NCI-H146 treated with DMSO at 0.1 percent for 48 hours (cell line): ENCODE measurements at regions not wholly inside any gene's neighbourhood (a gene's known extent, or its start where the extent isn't known, plus 50 kb on each side); places are given as distances from the start of the nearest gene placed in this dataset.

Source experiments
- DNase-seq: peaks from one replicate; lab custom pipeline; 2025; ENCODE audit not compliant: unreplicated experiment; lab: John Stamatoyannopoulos, UW

DNA sequence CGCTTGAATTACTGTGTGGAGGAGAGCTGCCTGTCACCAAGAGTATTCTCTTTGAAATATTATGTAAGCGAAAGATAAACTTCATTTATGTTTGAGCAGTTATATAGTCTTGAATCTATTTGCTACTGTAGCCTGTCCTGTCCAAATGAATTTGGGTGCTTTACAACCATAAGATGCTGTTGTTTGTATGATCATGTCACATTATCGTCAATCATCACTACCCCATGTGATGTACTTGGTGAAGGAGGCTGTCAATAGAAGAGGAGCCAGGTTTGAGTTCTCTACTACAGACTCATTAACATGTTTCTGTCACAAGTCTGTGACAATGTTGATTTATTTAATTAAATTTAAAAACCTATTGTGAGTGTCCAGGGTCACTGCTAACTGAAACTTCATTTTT lies 403.3 kb upstream of the MEF2C start:
- no peak for DNase-seq

DNA sequence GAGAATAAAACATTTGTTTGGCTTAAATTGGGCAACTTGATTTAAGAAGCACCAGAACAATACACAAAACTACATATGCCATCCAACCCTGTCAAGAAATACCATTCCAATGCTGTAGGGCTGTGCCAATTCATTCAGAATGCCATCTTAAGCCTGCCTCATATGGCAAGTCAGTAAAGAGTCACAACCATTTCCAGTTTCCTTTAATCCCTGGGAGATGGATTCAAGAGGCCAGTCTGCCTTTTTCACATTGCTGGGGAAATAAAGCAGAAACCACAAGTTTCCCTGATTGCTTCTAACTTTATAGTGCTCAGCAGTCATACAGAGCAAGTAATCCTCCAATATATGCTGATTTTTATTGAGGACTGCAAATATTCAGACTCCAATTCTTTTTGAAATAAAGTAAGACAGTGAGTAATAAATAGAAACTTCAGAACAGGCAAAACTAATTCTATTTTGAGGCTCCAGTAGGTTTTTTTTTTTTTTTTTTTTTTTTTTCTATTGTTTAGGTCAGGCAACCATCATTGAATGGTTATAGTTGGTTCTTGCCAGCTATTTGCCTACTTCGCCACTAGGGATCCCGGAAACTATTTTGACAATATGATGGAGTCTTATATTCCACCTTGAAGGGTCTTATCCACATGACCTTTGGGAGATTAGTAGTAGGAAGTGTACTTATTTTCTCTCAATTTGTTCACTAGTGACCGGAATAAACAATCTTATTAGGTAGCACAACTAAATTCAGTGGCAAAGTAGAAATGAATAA lies 400.9 kb upstream of the MEF2C start:
- DNase-seq: no peak

GRCh38 chr5:89282554-89283510 lies 399.8 kb upstream of the MEF2C start:
- DNase-seq: no peak

DNA sequence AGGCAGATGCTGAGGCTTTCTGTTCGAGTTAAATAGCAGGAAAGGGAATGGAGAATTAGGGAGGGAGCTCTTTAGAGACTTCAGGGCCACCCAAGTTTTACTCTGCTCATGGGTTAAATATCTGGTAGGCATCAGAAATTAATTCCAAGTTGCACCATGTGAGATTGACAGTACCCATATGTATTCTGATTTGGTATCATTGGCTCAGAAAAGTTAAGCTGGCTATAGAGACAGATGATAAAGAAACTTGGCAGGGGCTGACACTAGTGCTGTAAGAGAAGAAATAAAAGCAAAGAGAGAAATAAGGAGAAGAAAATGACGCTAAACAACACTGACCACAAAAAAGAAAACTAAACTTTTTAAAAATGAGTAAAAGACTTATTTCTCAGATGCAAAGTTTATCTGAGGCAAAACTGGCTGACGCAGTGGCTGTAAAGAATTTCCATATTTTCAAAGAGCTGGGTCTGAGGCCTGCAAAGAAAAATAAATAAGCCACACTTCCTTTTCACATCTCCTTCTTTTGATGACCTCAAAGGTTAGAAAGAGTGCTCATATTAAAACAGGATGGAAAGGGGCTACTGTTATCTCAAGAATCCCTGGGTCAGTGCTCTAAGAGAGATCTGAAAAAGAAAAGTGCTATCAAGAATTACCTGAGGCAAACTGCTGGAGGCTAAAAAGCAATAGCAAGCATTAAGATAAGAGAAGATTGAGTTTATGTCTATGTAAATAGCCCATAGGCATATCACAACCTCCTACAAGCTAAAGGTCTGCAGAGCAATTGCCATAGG lies 399.0 kb upstream of the MEF2C start:
- no peak for DNase-seq

- no peak for DNase-seq
Measured at GRCh38 chr5:89281211-89281610, 398.2 kb upstream of the MEF2C start.

GRCh38 chr5:89280103-89281037 lies 397.4 kb upstream of the MEF2C start:
- no peak for DNase-seq

- no peak for DNase-seq
Measured at GRCh38 chr5:89279391-89280036, 396.5 kb upstream of the MEF2C start.

DNA sequence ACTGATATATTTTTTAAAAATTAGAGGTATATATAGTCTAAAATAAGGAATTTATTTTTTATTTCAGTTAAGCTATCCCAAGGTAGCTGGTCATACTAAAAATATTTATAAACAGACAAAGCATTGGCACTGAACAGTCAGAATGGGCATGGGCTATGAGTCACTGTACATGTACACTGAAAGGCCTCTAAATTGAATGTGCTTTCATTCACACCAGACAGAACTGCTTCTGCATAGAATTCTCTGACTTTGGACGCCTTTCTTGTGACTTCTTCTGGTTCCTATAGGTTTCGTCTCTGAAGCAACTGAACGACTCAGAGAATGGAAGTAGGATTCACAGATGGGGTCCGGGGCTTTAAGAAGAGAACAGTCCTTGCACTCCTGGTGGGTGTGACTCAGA lies 394.8 kb upstream of the MEF2C start:
- DNase-seq: no peak

GRCh38 chr5:89276566-89277305 lies 393.8 kb upstream of the MEF2C start:
- DNase-seq: no peak

- no peak for DNase-seq
Measured at GRCh38 chr5:89275066-89275855, 392.3 kb upstream of the MEF2C start.

- DNase-seq: no peak
Measured at GRCh38 chr5:89273289-89273688, 390.3 kb upstream of the MEF2C start.

DNA sequence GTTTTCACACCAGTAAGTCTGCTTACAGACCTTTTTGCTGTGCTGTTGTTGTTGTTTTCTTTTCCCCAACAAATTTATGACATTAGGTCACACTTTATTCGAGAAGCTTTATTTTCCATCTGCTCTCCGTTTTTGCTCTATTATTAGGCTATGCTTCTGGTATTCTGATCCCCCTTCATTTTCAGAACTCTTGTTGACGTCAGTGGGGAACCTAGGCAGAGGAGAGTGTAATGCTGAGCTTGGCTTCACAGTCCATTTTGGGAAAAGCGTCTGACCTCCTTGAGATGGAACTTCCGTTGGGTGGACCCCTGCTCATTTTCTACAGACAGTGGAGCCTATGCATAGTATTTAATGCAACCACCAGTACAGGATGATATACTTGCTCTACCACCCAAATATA lies 387.9 kb upstream of the MEF2C start:
- DNase-seq: no peak

GRCh38 chr5:89269721-89270120 lies 386.7 kb upstream of the MEF2C start:
- DNase-seq: no peak

DNA sequence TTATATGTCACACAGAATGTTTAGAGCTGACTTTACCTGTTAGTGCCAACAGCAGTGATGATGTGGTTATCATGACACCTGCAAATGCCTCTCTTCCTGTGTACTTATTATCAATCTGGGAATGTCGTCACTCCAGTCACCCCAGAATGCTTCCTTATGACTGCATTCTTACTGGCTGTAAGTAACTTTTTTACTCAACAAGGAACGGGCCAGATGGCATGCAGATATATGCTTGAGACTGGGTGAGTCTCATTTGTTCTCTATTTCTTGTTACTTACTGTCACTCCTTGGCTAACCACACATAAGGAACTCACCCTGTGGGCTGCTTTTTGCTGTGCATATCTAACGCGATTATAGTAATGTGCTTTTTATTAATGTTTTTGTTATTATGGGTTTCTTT lies 385.5 kb upstream of the MEF2C start:
- no peak for DNase-seq

DNA sequence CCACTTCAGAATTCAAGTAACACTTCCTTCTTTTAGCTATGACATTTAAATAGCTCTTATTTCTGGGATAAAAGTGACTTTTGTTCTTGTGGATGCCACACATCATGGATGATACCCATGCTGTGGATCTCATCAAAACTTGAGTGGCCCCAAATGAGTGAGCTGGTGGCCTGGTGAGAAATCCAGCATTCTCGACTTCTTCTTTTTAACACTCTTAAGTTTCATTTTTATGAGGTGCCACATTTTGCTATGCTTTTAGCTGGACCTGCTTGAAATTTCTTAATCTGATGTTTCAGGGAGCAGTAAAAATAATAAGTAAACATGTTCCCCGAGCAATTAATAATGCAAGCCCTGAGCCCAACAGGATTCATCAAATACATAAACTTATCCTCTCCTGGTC lies 384.8 kb upstream of the MEF2C start:
- no peak for DNase-seq

- DNase-seq: no peak
Measured at GRCh38 chr5:89265511-89266179, 382.7 kb upstream of the MEF2C start.

DNA sequence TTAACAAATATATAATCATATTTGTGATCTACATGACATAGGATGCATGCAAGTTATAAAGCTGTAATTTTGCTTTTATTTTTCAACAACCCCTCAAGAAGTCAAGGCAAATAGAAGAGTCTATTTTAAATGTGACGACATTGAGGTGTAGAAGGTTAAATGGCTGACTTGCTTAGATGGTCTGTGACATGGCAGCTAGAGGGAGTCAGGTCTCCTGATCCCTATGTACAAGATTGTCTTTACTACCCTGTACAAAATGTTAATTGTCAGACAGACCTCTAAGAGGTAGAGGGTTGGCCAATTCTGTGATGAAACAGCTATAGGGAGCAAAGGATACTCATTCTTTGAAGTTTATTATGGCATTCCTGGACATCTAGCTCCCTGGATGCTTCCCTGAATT lies 380.9 kb upstream of the MEF2C start:
- no peak for DNase-seq

GRCh38 chr5:89262030-89262429 lies 379.0 kb upstream of the MEF2C start:
- no peak for DNase-seq
